GM19455 (cell line): ENCODE measurements at regions not wholly inside any gene's neighbourhood (a gene's known extent, or its start where the extent isn't known, plus 50 kb on each side); places are given as distances from the start of the nearest gene placed in this dataset.

Source experiments
- ATAC-seq: cut with Tn5 transposase; IDR thresholded peaks from one replicate; pipeline ENCODE4 v1.9.1; 2021; ENCODE audit not compliant: unreplicated experiment

DNA sequence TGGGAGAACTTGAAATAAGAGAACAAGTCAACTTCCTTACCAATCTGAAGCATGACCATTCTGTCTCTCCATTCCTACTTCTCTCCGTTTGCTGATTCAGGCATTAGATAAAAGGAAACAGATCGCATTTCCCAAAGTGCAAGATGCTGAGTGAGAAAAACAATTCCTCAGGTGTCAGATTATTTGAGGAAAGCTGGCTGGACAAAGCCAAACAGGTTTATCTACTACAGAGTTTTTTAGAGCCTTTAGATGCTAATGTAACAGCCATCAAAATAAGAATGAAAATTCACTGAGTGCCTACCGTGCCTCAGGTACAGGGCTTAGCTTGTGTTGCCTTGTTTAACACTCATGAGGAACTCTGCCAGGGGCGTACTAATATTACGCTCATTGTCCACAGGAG, 135.9 kb upstream of the MBL2 start:
- no peak for ATAC-seq

DNA sequence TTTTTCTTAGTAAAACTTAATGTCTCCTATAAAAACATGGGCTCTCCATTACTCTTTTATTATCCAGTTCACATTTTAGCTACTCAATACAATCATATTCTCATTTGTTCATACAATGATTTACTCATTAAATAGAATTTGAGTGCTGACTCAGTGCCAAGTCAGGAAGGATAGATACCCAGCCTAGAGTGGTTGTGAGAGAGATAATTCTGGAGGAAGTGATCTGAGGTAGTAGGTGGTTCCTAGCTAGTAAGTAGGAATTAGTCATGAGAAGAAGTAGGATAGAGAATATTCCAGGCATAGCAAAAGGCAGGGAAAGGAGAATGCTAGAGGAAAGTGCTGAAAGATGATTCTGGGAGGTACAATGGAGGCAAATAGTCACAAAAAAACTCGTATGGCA, 133.5 kb upstream of the MBL2 start:
- no peak for ATAC-seq

DNA sequence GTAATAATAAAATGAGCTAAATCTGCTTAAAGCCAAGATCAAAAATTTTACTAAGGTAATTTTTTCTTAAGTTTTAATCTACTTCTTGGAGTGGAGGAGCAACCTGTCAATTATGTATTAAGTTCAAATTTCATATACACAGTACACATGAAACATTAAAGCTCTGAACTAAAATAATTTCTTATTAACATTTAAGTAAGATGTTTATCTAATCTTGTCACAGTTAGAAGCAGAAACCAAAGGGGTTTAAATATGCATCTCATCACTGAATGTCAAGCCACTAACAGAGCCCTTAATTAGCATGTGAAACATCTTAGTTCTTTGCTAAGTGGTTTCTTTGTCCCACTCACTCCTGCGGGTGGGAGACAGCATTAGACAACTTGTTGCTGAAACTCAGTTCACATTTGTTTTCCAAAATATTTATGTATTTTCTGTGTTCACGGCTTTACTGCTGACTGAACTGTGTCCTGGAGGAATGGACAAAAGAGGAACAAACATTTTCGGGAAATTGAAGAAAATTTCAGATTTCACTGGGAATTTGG, 130.9 kb upstream of the MBL2 start:
- no peak for ATAC-seq

DNA sequence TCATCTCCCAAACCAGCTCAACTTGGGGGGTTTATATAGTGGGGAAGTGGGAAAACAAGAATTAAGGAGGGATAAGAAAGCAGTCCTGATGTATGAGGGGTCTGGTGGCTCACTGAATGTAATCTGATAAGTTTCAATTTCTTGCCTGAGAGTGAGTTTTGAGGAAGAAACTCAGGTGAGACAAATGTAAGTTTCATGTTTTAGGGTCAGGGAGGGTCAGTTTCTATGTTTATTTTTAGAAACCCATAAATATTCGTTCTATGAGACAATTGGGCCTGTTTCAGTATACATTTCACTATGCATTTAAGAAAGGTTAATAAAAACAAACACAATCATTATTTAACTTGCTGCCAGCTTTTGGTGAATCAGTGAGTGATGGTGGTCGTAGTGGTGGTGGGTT, 128.0 kb upstream of the MBL2 start:
- peak; percentile 77 for ATAC-seq

DNA sequence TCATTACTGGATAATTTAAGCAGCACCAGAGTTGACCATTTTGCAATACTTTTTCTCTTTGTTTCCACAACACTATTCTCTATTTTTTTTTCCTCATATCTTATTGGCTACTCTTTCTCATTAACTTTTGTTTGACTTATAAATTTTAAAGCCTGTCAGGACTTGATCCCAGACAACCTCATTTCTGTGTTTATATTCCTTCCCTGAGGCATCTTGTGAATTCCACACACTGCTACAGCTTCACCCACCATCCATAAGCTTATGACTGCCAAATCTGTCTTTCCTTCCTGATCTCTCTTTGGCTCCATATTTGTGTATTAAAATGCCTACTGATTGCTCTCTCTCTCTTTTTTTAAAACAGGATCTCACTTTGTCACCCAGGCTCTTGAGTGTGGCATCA, 124.6 kb upstream of the MBL2 start:
- no peak for ATAC-seq

DNA sequence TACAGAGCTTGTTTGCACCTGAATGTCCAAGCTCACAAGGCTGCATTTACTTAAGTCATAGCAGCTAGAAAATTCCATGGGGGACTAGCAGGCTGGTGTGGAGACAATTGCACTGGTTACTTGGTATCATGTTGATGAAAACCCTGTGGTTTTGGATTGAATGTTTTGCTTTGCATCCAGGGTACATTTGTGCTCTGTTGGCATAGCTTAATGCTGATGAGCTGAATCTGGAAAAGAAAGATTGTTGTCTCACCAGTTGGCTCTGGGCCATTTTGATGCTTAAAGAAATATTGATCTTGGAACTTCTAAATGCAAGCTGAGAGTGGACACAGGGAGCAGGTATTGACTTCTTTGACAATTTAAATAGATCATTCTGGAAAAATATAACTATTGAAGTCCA, 122.5 kb upstream of the MBL2 start:
- ATAC-seq: no peak

DNA sequence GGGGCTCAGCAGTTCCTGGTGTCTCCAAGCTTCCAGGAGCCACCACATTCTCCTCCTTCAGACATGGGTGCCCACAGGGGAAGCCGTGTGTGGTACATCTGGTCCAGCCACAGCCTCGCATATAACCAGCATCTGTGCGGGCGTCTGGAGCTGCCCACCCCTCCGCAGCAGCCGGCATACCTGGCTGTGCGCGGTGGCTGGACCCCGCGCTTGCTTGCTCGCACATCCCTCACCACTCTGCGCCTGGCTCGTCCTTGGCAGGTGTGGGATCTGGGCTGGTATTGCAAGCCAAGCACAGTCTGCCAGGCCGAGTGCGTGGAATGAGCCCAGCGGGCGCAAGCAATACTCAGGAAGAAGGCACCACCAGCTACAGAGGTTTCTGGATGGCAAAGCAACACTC, 117.7 kb upstream of the MBL2 start:
- ATAC-seq: no peak

DNA sequence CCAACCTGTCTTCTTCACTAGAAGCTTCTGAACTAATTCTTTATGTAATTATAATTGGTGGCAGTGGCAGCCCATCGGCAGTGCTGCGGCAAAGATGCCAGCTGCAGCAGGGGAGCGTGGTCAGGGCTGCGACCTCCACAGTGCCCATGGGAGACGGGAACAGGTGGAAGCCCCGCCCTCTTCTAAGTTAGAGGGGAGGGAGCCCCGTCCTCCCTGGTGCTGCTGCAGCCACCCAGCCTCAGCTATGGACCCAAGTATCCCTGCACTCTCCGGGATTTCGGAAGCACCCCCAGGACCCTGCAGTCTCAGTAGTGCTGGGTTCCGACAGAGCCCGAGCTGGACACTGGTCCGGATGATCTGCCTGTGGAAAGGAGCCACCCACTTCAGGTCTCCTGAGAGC, 117.0 kb upstream of the MBL2 start:
- ATAC-seq: no peak

DNA sequence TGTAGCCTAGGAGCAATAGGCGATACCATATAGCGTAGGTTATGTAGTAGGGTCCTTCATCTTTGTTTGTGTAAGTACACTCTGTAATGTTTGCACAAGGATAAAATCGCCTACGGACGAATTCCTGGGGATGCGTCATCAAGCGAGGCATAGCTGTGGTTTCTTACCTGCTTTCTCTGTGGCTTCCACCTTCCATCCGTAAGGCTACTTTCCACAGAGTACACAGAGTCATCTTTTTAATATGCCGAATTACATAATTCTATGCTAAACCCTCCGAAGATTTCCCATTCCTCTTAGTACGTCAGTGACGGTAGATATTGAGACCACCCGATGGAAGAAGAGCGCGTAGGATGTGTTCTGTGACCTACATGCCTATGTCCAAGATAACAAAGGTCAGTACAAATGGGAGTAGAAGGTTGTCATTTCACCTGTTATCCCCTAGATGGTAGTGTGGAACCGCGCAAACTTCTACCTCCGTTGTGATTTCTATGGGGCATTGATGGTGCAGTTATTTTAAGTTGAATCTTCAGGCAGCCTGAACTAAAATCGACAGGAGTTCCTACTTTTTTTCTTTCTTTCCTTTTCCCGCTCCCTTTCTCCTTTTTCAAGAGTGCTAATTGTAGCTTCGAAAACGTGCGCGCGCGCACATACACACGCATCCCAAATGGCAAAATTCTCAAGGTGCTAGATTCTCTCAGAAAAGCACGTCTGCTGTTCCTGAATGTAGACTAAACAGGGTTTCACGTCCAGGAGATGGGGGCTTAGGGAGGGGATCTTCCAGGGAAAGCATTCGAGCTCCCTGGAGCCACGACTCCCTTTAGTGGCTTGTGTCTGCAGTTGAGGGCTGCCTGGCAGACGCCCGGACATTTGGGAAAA, 111.7 kb upstream of the MBL2 start:
- ATAC-seq: peak; percentile 95

DNA sequence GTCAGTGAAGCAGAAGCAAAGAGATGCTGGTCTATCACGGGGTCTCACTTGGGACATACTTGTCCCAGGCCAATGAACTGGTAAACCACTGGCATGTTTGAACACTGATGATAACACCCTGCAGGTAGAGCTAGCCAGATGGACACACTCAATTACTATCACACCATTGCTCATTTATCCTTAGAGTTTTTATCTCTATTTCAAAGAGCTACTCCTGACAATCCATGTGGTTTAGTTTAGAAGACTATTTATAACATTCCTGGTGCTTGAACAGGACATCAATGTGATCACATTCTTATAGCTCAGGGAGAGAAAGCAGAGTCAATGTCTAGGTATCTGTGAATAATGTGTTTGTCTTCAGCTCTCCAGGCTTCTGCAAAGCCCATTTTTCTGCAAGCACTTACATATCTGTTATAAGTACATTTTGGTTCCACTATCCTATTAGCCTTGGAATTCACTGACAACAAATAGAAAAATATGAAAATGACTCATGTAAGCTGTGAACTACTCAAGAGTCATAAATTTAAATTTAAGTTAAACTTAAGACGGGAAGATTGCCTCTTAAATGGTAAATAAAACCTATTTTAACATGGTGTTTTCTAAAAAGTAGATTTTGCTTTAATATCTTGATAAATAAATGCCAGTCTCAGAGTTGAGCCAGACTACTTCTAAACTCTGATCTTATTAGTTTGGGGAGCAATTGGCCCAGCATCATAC, 106.7 kb upstream of the MBL2 start:
- ATAC-seq: no peak

DNA sequence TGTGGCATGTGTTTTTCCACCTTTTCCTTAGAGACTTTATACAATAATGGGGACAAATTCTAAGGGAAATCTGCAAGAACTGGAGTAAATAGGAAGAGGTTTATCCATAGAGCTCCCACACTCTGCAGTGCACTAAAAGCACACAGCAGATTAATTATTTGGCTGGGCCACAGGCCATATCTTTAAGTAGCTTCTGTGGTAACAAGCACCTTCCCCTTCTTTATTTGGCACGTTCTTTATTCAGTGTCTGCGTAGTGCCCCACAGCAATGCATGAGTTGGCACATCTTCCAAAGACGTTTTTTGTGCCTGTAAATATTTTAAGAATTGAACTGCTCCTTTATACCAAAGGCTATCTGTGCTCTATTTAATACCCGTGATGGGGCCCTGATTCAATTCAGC, 104.9 kb upstream of the MBL2 start:
- no peak for ATAC-seq

DNA sequence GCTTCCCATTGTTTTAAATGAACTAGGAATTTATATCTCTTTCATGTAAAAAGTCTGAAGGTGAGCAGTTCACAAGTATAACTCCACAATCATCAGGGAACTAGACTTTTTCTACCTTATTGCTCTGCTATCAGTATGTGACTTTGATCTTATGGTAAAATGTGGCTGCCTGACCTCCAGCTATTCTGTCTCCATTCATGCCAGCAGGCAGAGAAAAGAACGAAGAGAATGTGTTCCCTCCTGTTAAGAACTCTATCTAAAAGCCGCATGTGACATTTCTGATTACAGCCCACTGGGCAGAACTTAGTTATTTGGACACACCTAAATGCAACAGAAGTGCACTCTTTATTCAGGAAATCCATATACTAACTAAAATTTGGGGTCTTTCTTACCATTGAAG, 102.8 kb upstream of the MBL2 start:
- no peak for ATAC-seq

DNA sequence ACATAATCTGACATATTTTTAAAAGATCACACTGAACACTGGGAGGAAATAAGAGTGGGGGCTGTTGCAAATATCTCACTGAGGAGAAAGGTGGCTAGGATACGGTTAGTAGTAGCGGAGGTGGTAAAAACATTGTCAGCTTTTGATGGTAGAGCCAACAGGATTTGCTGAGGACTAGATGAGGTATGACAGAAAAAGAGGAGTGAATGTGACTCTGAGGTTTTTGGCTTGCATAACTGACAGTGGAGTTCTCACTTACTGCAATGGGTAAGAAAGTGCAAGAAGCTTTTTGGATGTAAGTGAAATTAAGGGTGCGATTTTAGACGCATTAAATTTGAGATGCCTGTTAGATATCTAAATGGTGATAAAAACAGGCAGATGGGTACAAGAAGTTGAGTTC, 102.0 kb upstream of the MBL2 start:
- ATAC-seq: no peak

DNA sequence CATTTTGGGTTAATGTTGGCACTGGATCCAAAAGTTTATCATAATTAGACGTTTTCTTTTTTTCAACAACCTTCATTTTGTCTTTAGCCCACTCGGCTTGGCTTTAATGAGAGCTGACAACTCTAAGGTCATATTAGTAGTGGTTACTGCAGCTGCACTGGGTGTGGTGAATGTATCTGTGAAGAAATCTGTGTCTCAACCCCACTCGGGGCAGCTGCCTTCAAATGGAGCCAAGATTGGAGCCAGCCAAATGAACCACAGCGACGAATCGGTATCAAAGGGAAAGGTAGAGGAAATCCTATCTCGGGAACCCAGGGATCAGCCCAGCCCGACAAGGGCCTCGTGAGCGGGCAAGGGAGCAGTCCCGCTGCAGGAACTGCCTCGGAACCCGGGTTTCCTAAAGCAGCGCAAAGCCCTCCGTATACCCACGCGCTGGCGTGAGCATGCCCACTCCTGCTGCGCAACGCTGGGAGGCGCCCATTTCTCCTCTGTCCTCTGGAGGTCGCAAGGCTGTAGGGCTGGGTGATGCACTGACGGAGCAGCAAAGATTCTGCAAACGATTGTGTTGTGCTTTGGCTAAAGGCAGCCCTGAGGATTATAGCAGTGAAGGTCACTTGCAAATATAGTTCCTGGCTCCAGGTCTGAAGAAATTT, 98.7 kb upstream of the MBL2 start:
- no peak for ATAC-seq

DNA sequence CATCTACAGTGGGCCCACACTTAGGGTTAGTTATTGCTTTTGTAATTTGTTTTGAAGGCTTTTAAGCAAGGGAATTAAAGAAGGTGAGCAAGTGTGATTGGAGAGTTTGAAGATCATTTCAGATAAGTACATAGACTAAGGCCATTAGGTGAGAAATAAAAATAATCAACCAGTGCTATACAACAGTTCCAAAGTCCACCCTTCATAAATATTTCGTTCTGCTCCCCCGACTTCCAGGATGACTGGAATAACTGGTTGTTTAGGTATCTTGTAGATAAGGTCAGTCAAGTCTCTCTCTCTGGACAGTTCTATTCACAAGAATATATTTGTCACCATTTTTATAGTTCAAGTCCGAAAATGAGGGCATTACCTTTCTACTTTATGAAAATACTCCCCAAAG, 98.0 kb upstream of the MBL2 start:
- no peak for ATAC-seq

DNA sequence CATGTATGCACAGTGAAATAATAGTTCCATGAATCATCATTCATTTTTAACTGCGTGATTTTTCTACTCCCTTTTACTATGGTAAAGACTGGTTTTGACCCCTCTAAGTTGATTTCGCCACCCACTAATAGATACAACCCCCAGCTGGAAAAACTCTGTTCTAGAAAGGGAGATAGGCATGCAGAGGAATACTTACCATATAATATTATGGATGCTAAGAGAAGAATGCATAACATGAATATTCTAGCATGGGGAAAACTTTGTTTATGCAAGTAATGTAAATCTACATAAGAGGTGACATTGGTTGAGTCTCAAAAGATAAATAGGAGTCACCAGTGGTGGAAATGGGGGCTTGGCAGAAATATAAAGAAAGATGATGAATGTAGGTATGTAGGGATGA, 97.3 kb upstream of the MBL2 start:
- no peak for ATAC-seq

DNA sequence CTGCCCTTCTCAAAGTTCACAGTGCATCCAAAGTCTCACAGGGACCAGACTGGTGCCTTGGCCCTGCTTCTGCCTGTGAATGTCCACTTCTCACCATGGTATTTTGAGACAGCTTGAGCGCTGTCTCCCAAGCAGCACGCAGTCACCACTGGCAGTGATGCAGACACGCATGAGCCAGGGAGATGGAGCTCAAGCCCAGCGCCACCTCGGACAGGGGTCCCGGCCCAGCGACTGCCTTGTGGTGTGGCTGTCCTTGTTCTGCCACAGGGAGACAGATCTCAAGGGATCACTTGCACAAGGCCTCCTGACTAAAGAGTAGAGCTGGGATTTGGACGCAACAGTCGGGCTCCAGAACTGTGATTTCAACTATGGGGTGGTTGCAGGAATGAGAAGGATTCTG, 92.6 kb upstream of the MBL2 start:
- no peak for ATAC-seq

DNA sequence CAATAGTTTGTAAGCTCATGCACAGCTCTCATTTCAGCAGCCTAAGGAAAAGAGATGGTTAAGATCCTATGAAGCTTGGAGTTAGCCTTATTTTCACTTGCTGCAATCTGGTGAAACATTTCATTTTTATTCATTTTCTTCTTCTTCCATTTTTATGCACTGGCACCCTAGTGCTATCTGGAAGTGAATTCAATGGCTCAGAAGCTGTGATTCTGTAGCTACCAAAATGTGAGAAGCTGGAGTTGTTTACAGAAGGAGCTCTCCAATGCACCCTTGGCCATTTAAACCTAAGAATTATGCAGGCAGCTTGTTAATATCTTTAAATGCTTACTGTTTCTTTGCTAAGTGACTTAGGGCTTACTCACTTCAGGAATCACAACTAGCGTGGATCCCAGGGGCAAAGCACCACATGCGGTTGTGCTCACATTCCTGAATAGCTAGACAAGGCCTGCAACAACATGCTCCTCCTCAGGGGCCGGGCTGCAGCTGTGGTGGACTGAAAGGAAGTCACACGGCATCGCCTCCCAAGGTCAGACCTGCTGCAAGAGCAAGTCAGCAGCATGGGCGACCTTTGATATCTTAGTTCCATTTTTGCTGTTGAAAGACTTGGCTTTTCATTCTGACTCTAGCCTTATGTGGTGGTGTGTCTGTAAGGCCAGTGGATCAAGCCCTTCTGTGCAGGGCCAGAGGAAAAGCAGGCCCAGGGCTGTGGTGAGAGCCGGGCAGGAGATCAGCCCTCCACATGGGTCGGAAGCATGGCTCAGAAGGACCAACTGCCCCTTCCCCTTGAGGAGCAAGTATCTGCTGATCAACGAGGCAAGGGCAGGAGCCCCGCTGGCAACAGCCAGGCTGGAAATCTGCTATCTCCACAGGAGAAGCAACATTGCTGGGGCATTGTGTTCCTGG, 91.9 kb upstream of the MBL2 start:
- no peak for ATAC-seq

DNA sequence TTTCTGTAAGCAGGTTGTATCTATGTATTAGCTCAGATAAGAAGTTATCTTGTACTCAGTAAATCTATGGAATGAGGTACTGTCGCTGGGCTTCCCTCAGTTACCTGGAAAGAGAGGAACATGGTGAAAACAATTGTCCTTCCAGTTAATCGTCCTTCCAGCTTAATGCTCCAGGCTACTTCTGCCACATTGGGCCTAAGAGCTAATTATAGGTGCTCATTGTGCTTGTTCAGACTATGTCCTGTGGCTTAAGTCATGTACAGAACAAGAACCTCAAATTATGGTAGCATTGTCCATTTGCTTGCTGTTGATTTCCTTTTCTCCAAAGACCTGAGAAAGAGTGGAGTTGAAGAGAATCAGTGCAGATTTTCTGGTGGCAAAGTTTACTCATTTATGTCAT, 86.1 kb upstream of the MBL2 start:
- no peak for ATAC-seq

DNA sequence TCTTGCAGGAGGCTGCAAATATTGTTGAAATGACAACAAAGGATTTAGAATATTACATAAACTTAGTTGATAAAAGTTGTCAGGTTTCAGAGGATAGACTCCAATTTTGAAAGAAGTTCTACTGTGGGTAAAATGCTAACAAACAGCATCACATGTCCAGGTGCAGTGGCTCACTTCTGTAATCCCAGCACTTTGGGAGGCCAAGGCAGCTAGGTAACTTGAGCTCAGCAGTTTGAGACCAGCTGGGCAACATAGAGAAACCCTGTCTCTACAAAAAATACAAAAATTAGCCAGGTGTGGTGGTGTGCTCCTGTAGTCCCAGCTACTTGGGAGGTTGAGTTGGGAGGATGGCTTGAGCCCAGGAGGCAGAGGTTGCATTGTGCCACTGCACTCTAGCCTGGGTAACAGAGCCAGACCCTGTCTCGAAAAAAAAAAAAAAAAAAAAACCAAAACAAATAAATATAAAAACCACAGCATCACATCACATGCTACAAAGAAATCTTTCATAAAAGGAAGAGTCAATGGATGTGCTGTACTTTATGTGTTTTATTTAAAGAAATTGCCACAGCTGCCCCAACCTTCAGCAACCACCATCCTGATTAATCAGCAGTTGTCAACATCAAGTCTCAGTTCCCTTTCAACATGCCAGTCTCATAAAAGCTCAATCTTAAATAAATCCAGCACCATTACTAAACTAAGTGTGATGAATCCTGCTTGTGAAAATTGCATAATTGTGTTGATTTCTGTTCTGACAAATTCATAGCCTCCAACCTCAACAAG, 83.2 kb upstream of the MBL2 start:
- ATAC-seq: no peak
